ENCODE measurements at regions not wholly inside any gene's neighbourhood (a gene's known extent, or its start where the extent isn't known, plus 50 kb on each side); places are given as distances from the start of the nearest gene placed in this dataset.

DNA sequence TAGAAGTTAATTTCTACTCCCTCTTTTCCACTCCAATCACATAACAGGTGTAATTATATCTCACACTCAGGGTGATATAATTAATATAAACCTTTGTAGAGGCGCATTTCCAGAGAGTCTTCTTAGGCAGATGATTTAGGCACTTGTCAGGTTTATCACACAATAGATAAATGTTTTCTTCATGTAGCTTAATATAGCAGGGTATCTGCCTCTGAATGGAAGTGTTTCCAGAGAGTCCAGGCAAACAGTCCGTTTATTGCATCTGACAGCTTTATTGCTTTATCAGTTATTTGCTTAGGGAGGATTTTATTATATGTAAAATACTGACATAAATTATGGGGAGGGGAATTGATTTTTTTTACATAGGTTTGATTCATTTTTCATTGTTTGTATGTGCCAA is 766.3 kb downstream of the SLC4A3 start:
- no peak for TF ChIP-seq POLR2AphosphoS5 (IDR thresholded peaks at IDR 0.05; ENCODE audit: low read depth, low read length)
- TF ChIP-seq POLR2A (IDR thresholded peaks at IDR 0.05; ENCODE audit: low read depth, low read length): no peak
- TF ChIP-seq TAF1 (IDR thresholded peaks at IDR 0.05; ENCODE audit: low read depth, low read length): no peak
- no peak for TF ChIP-seq POU2F2 (IDR thresholded peaks at IDR 0.05; ENCODE audit: low read depth, low read length)
